ENCODE measurements at regions not wholly inside any gene's neighbourhood (a gene's known extent, or its start where the extent isn't known, plus 50 kb on each side); places are given as distances from the start of the nearest gene placed in this dataset.

DNA sequence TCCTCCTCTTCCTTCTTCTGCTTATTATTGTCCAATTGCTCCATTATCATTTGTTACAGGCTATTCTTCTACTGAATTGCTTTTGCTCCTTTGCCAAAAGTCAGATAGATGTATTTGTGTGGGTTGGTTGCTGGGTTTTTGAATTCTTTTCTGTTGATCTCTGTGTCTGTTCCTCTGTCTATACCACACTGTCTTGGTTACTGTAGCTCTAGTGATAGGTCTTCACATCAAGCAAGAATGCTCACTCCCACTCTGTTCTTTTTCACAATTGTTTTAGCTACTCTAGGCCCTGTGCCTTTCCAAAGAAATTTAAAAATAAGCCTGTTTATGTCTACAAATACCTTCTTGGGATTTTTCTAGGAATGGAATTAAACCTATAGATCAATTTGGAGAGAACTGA lies 217.2 kb downstream of the GALR1 start:
- TF ChIP-seq, protein P1, sequence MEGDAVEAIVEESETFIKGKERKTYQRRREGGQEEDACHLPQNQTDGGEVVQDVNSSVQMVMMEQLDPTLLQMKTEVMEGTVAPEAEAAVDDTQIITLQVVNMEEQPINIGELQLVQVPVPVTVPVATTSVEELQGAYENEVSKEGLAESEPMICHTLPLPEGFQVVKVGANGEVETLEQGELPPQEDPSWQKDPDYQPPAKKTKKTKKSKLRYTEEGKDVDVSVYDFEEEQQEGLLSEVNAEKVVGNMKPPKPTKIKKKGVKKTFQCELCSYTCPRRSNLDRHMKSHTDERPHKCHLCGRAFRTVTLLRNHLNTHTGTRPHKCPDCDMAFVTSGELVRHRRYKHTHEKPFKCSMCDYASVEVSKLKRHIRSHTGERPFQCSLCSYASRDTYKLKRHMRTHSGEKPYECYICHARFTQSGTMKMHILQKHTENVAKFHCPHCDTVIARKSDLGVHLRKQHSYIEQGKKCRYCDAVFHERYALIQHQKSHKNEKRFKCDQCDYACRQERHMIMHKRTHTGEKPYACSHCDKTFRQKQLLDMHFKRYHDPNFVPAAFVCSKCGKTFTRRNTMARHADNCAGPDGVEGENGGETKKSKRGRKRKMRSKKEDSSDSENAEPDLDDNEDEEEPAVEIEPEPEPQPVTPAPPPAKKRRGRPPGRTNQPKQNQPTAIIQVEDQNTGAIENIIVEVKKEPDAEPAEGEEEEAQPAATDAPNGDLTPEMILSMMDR (IDR thresholded peaks at IDR 0.05) = no peak
- no peak for DNase-seq (ENCODE audit: low spot score)
- ATAC-seq (ENCODE audit: low FRiP score) = no peak

DNA sequence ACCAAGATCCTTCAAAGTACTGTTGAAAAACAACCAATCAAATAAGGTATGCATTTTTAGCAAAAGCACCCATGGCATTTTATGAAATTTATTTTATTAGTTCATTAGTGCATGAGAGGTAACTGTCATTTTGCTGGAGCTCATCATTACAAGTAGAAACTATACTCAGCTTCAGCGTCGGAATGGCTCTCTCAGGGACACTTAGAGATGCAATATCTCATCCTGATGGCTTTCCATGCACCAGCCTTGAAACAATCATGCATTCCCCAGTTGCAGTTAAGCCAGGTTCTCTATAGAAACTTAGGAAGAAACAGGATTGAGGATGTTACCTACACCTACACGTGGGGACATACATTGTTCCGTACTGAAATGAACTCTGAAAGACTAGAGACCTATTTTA lies 219.5 kb downstream of the GALR1 start:
- DNase-seq (ENCODE audit: low spot score) = no peak

DNA sequence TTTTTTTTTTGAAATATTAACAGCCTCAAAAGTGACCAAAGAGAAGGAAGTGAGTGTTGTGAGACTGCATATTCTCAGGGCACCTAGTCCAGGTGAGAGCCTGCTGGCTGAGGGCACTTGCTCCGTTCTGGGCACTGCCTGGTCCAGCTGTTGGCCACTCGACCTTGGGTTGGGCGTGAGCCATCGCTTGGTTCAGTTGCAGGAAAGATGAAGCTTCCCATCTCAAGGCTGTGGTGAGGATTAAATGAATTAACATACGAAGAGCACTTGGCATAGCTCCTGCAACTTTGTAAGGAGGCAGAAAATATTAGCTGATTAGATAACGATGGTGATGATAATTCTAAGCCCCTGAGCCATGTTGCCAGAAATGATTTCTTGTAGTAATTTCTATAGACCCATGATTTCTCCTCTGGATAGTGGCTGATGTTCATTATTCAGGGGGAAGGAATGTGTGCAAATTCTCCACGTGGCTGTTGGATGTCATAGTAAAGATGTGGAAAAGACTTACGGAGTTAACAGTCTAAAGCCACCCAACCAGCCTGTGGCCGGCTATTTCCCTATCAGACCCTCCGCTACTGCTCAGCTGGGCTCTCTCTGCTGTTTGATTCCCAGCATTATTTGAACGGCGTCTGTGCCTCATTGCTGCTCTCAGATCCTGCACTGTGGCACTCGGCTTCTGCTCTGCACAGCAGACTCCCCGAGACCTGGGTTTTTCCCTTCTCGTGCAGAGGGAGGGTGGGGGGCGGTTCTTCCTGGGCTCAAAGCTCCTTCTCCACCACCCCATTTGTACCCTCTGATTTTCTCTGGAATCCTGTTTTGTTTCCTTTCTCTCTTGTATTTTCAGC lies 221.1 kb downstream of the GALR1 start:
- ATAC-seq (ENCODE audit: low FRiP score) = no peak
- DNase-seq (ENCODE audit: low spot score) = no peak
- TF ChIP-seq, protein P1 (IDR thresholded peaks at IDR 0.05) = no peak

More for the DNA sequence above, 219.5 kb downstream of the GALR1 start:
- no peak for ATAC-seq (ENCODE audit: low FRiP score)
- TF ChIP-seq, protein P1 (IDR thresholded peaks at IDR 0.05) = no peak

DNA sequence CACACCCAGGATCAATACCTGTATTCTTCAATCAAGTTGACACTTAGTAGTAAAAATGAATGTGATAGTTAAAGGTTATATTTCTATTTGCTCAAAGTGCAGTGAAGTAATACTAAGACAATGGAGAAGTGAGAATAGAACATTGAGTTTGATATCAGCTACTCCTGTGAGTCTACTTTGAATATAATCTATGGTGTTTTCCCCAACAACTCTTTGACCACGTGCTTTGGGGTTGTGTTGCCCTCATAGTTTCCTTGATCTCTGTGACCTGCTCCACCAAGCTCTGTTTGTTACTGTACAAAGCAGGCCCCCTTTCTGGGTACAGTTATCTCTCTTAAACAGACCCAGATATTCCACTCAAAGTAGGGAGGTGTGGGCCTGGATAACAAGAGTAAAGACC lies 222.9 kb downstream of the GALR1 start:
- ATAC-seq (ENCODE audit: low FRiP score) = no peak
- TF ChIP-seq, protein P1 (IDR thresholded peaks at IDR 0.05) = no peak
- DNase-seq (ENCODE audit: low spot score) = no peak

DNA sequence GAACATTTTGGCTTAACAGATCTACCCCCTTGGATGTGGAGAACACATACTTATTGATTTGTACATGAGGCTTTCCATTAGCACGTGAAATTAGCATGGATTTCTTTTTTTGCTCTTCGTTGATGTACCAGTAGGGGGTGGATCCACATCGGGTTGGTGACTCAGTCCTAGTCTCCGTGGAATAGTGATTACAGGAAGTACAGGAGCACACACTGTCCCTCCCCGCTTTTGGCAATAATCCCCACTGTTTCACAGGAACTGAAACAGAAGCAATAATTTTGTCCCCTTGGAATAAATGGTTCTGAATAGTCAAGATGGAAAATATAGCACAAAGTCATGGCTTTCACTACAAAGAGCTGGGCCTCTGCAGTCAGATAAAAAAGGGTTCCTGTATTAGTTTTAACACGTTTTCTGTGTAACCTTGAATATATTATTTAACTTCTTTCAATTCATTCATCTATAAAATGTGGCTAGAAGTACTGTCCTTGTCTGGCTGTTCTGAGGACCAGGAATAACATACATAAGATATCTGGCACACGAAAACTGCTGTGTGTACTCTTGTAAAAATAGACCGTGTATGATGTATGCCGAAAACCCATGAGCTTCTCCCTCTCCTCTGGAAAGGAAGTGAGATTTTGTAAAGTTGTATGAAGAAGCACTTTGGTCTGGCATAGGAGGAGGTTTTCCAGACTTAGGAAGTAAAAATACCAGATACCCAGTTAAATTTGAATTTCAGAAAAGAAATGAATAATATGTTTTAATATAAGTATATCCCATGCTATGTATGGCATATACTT lies 229.2 kb downstream of the GALR1 start:
- ATAC-seq (ENCODE audit: low FRiP score) (peak; percentile 84), DNase-seq (ENCODE audit: low spot score) (no peak)
- TF ChIP-seq, protein P1 (IDR thresholded peaks at IDR 0.05) = no peak

DNA sequence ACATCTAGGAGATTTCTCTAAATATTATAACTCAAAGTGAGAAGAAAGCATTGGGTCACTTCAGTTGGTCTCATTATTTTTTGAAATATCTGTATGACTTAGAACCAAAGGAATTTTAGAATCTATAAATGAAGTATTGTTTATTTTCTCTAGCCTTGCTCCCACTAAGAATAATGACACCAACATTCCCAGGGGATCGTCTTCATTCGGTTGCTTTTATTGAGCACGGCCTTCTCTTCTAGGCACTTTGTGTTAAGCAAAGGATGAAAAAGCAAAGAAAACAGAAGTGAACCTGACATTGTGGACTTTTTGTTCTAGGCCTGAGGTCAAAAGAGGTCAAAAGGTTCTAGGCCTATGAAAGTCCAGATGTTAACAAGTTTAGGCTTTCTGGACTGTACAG lies 231.9 kb downstream of the GALR1 start:
- TF ChIP-seq, protein P1 (IDR thresholded peaks at IDR 0.05) = no peak

More for the DNA sequence above, 231.9 kb downstream of the GALR1 start:
- ATAC-seq (ENCODE audit: low FRiP score) (no peak), DNase-seq (ENCODE audit: low spot score) (no peak)

Measured in omental fat pad (tissue), 3 donors.